ENCODE measurements at regions not wholly inside any gene's neighbourhood (a gene's known extent, or its start where the extent isn't known, plus 50 kb on each side); places are given as distances from the start of the nearest gene placed in this dataset.

DNA sequence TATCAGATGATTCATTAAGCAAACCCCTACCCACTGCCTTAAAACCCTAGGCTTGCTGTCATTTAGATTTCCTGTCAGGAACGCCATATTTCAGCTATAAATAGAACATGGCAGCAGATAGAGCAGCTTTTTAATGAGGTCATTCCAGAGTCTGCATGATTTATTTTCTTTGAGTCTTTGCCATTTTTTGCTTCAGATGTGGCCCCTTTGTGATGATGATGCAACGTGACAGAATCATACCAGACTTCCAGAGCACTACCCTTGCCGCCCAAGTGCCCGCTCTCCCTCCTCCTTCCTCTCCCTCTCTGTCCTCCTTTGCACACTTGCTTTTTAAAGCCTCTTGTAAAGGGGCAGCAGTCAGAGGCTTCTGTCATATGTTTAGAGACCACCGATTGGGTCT is 55.5 kb upstream of the TRIM67 start (continued):
- TF ChIP-seq, protein P1, sequence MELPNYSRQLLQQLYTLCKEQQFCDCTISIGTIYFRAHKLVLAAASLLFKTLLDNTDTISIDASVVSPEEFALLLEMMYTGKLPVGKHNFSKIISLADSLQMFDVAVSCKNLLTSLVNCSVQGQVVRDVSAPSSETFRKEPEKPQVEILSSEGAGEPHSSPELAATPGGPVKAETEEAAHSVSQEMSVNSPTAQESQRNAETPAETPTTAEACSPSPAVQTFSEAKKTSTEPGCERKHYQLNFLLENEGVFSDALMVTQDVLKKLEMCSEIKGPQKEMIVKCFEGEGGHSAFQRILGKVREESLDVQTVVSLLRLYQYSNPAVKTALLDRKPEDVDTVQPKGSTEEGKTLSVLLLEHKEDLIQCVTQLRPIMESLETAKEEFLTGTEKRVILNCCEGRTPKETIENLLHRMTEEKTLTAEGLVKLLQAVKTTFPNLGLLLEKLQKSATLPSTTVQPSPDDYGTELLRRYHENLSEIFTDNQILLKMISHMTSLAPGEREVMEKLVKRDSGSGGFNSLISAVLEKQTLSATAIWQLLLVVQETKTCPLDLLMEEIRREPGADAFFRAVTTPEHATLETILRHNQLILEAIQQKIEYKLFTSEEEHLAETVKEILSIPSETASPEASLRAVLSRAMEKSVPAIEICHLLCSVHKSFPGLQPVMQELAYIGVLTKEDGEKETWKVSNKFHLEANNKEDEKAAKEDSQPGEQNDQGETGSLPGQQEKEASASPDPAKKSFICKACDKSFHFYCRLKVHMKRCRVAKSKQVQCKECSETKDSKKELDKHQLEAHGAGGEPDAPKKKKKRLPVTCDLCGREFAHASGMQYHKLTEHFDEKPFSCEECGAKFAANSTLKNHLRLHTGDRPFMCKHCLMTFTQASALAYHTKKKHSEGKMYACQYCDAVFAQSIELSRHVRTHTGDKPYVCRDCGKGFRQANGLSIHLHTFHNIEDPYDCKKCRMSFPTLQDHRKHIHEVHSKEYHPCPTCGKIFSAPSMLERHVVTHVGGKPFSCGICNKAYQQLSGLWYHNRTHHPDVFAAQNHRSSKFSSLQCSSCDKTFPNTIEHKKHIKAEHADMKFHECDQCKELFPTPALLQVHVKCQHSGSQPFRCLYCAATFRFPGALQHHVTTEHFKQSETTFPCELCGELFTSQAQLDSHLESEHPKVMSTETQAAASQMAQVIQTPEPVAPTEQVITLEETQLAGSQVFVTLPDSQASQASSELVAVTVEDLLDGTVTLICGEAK (IDR thresholded peaks at IDR 0.05), result no peak
- TF ChIP-seq, protein P1 (CRISPR knock-in tag; IDR thresholded peaks at IDR 0.05), result no peak
- TF ChIP-seq CCAR2 (IDR thresholded peaks at IDR 0.05; ENCODE audit: low read depth, low read length) (no peak), ZNF165 (CRISPR knock-in tag; IDR thresholded peaks at IDR 0.05; ENCODE audit: borderline replicate concordance) (no peak), BRD4 (IDR thresholded peaks at IDR 0.05) (no peak), ZFP30 (CRISPR knock-in tag; IDR thresholded peaks at IDR 0.05; ENCODE audit: borderline replicate concordance) (no peak), ZNF766 (CRISPR knock-in tag; conservative IDR thresholded peaks at IDR 0.05) (peak; percentile 51; the same call in 1 of the 2 replicates), ATF7 (IDR thresholded peaks at IDR 0.05) (peak; percentile 85), ELF2 (CRISPR knock-in tag; IDR thresholded peaks at IDR 0.05) (0 out of 2 replicates have a peak, but pooled peaks have one; percentile 26), TEAD4 (IDR thresholded peaks at IDR 0.05; ENCODE audit: low read length) (no peak), TEAD4 (CRISPR knock-in tag; IDR thresholded peaks at IDR 0.05; ENCODE audit: borderline replicate concordance) (no peak), HDAC3 (IDR thresholded peaks at IDR 0.05; ENCODE audit: borderline replicate concordance, partially characterized antibody) (no peak), BCOR (IDR thresholded peaks at IDR 0.05) (no peak), XRCC4 (IDR thresholded peaks at IDR 0.05; ENCODE audit: extremely low read depth, insufficient read depth, insufficient read length) (no peak), NFE2 (IDR thresholded peaks at IDR 0.05; ENCODE audit: low read depth) (no peak)
- TF ChIP-seq, protein P2, sequence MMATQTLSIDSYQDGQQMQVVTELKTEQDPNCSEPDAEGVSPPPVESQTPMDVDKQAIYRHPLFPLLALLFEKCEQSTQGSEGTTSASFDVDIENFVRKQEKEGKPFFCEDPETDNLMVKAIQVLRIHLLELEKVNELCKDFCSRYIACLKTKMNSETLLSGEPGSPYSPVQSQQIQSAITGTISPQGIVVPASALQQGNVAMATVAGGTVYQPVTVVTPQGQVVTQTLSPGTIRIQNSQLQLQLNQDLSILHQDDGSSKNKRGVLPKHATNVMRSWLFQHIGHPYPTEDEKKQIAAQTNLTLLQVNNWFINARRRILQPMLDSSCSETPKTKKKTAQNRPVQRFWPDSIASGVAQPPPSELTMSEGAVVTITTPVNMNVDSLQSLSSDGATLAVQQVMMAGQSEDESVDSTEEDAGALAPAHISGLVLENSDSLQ (IDR thresholded peaks at IDR 0.05), result peak; percentile 68
- TF ChIP-seq, protein P3, sequence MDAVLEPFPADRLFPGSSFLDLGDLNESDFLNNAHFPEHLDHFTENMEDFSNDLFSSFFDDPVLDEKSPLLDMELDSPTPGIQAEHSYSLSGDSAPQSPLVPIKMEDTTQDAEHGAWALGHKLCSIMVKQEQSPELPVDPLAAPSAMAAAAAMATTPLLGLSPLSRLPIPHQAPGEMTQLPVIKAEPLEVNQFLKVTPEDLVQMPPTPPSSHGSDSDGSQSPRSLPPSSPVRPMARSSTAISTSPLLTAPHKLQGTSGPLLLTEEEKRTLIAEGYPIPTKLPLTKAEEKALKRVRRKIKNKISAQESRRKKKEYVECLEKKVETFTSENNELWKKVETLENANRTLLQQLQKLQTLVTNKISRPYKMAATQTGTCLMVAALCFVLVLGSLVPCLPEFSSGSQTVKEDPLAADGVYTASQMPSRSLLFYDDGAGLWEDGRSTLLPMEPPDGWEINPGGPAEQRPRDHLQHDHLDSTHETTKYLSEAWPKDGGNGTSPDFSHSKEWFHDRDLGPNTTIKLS (IDR thresholded peaks at IDR 0.05; ENCODE audit: borderline replicate concordance, low read depth), result no peak
- TF ChIP-seq, protein P4, sequence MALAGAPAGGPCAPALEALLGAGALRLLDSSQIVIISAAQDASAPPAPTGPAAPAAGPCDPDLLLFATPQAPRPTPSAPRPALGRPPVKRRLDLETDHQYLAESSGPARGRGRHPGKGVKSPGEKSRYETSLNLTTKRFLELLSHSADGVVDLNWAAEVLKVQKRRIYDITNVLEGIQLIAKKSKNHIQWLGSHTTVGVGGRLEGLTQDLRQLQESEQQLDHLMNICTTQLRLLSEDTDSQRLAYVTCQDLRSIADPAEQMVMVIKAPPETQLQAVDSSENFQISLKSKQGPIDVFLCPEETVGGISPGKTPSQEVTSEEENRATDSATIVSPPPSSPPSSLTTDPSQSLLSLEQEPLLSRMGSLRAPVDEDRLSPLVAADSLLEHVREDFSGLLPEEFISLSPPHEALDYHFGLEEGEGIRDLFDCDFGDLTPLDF (CRISPR knock-in tag; IDR thresholded peaks at IDR 0.05), result no peak

Data from K562 (cell line).